Pons (tissue), 1 donor: ENCODE measurements at regions not wholly inside any gene's neighbourhood (a gene's known extent, or its start where the extent isn't known, plus 50 kb on each side); places are given as distances from the start of the nearest gene placed in this dataset.
A peak's percentile ranks its signal among the peaks of the same experiment; 100 is the strongest.

Experiments used
- DNase-seq: peaks from one replicate; pipeline ENCODE4 v3.0.0-alpha.2; 2016; ENCODE audit warnings: low spot score

DNA sequence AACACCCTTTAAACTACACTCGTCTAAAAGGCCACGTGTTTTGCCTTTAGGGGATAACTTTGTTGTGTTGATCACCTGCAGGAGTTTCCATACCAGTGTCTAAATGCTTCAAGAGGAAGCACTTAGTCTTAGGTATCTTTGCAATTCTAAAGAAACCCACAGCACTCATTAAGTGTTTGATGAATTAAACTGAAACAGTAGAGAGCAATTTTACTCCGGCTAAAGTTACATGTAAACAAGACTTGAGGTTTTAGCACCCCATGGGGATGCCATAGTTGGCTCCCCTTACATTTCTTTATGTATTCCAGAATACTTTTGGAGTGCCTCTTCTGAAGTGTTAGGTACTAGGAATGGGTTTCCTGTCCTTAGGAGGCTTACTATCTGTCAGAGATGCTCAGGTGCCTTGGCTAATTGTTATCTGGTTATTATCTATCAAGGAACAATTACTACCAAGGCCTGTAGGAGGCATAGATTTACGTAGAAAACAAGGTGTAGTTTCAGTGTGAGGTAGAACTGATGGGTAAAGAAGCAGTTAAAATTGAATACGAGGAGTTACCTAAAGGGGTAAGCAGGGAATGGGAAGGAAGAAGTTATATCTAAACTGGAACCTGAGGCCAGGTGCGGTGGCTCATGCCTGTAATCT lies 176.8 kb upstream of the SAMSN1 start:
- DNase-seq, result no peak

DNA sequence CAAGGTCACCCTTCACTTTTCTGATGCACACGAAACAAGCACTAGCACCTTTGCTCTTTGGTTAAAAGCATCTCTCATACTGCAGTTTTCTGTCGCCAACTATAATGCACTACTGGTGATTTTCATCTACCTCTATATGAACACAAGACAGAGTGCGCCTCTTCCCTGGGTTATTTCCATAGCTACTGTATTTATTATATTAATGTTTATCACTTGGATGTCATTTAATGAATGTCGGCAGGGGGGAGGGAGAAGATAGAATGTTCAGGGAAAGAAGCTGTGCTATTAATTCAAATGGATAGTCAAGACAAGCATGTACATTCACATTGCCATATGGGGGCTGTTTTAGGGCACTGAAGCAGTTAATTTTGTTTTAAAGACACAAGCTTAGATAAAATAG lies 174.1 kb upstream of the SAMSN1 start:
- DNase-seq, result no peak

DNA sequence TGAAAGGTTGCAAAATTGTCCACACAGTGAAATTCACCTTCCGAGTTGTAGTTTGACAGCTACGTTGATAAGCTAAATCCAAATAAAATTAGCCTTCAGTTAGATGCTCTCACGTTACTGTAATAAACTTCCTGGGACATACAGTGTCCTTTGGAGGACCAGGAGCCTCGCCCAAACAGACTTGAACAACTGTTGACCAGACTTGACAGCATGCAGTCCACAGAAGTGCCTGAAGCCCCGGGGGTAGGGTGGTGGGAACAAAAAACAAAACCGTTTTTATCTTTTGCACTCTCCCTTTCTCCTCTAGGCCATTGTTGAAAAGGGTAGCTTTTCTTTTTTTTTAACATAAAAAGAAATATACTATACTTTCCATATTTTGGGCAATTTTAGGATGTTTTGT lies 172.8 kb upstream of the SAMSN1 start:
- no peak for DNase-seq

DNA sequence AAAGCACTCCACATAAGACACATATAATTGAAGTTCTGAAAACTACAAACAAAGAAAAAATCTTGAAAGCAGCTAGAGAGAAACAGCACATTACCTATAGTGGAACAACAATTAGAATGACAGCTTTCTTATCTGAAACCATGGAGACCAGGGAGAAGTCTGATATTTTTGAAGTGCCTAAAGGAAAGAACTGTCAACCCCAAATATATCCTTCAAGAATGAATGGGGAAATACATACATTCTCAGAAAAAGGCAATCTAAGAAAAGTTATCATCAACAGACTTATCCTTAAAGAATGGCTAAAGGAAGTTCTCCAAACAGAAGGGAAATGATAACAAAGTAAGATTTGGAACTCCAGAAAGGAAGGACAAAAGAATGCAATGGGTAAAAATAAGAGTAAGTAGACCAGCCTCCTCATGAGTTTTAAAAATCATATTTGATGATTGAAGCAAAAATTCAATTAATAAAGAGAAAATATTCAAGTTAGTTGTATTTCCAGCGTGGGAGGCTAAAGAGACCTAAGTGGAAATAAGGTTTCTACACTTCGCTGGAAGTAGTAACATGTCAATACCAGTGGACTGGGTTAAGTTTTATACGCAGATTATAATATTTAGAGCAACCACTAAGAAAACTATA lies 170.8 kb upstream of the SAMSN1 start:
- DNase-seq, result no peak

DNA sequence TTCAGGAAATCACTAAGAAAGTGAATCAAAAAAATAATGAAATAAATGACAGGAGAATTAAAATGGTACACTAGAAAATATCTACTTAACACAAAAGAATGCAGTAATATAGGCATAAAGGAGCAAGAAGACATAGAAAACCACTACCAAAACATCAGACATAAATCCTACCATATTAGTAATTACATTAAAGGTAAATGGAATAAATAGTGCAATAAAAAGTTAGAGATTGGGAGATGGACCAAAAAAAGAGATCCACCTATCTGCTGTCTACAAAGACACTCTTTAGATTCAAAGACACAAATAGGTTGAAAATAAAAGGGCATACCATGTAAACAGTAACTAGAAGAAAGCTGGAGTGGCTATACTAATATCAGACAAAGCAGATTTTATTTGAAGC lies 167.0 kb upstream of the SAMSN1 start:
- DNase-seq, result no peak

DNA sequence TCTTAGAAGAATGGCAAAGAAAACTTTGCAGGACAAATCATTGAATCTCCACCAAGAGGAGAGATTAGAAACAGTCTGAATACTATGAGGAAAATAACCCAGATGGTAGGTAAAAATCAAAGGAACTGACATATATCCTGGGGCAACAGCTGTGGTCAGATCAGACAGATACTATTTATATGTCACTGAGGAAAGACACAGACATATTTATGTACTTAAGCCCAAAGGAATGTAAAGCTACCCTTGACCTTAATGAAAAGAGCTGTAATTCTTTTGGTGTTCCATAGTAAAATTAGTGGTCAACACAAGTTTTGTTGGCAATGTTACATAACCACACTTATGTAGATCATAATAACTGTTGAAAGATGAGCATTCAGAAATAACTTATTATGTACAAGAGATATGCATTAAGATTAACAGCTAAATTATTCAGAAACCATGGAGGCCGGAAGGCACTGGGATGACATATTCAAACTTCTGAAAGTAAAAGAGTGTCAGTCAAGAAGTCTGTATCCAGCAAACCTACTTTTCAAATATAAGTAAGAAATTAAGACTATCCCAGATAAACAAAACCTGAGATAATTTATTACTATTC lies 166.1 kb upstream of the SAMSN1 start:
- DNase-seq, result no peak

DNA sequence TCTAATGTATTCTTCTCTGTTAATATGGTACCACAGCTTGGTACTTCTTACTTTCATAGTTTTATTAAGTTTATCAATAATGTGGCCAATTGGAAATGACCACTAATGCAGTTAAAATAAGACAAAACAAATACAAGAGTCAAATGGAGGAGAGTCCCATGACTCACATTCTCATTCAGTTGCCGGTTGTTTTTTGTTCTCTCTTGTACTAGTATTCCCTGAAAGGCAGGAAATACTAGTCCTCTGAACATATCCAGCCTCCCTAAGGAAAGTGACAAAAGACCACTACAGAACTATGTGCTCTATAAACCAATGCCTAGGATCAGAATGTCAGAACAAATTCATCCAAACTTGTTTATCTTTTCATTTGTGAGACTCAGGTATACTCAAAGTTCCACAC lies 165.2 kb upstream of the SAMSN1 start:
- no peak for DNase-seq

DNA sequence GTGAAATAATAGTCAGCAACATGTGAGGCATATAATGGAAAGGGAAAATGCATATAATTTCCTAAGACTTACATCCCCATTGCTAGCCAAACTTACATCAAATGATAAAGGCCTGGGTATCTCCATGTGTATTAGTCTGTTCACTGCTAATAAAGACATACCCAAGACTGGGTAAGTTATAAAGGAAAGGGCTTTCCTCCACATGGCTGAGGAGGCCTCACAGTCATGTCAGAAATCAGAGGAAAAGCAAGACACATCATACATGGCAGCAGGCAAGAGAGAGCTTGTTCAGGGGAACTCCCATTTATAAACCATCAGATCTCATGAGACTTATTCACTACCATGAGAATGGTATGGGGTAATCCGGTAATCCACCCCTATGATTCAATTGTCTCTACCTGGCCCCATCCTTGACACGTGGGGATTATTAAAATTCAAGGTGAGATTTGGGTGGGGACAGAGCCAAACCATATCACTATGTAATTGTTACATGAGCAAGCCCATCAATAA lies 161.5 kb upstream of the SAMSN1 start:
- DNase-seq, result no peak

DNA sequence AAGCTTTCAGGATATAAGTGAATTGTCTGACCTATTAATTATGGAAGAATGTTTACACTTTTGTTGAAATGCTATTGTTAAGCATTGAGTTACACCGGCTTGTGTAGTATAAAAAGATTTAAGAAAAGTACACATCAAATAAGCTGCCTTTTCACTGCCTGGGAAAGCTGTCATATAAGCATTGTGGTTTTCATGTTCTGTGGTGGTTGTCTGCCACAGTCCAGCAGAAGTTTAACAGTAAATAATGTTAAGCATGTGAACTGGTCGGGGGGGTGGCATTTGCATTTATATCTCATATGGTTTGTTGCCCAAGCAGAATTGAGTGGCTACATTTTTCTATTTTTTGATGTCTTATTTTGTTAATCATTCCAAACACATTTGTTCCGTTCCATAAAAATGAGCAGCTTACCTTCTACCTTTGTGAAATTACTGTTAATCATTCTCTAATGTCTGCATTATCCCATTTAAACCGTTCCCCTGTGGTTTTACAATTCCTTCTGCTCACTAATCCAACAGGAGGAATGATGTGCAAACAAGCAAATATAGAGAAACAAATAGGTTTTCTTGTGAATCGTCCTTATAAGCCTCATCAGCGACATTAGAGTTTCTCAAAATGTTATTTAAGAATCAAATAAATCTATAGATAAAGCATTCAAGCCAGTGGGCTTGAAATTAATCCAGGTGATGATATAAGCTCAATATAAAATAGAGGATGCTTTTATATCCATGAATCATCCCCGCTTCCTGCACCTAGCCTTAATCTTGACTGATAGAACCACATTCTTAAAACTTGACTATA lies 160.8 kb upstream of the SAMSN1 start:
- no peak for DNase-seq

DNA sequence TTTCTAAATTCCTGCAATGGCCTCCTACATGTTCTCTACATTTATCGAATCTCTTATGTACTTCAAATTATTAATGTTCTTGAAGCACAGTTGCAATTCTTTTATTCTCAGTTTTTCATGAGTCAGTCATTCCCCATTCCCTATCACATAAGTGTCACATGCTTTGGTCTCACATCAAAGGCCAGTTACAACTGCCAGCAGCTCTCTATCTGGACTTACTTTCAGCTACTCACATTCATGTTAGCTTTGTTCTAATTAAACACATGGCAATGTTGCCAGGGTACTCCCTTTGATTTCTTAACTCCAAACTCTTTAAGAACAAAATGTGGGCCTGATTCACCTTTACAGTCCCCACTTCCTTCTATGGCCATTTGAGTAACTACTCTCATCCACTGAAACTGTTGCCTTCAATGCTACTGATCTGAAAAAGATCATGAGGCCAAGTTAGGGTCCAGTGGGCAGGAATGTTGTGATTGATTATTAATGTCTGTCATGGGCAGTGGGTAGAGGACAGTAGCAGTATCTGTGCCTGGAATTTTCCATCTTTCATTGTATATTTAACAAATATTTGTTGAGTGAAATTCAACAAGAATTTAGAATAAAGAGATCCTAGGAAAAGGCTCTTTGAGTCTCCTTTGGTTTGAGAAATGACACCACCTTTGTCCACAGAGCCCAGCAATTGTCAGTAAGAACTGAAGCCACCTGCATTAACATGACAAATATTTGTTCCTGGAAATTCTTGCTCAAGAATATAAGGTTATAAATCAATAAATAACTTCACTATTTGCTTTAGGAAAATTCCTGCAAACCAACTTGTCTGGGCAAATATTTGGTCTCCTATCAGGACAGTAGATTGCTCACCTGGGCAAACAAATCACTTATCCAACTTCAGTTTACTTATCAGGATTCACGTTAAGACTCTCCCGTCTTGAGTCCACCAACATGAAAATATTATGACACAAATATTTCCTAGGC lies 153.6 kb upstream of the SAMSN1 start:
- no peak for DNase-seq

DNA sequence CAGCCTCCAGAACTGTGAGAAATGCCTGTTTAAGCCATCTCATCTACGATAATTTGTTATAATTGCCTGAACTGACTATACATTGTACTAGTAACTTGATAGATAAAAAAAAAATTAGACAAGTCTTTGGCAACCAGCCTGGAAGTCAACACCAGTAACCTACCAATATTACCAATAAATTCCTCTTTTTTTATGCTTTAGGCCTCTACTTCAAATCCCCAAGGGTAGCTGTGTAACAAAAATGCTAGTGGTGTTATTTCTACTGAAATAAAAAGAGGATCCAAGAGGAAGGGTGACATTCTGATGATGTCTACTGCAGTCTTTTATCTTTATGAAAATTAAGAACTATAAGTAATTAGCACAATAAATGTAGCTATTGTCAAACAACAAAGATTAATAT lies 151.7 kb upstream of the SAMSN1 start:
- no peak for DNase-seq

DNA sequence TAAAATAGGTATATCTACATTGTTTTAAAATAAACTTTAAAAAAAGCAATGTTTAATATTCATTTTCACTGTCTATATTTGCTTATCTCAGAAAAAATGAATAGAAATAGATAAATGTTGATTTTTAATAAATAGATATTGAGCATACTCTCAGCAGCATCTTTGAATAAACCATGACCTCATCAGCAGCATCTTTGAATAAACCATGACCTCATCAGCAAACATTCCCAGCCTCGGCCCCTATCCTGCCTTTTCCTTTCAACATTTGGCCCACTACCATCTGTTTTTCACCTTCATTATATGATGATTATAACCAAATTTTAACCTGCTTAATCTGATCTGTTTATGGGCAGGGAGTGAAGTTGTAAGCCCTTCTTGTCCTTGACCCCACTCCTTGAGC lies 148.7 kb upstream of the SAMSN1 start:
- no peak for DNase-seq

DNA sequence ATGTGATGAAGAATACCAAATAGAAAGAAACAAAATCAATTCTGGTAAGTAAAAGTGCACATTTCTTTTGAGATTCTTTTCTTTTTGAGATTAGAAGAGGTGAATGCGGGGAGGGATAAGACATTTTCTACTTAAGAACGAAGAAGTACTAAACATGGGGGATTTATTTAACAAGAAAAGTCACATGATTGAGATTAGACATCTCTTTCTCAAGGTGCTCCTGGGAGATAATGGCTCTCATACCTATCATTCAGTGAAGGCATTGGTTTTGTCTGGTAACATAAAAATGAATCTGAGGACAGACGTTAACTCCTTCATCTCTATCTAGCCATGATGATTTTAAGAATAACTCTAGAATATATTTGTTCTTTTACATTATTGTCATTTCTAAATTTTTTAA lies 147.9 kb upstream of the SAMSN1 start:
- DNase-seq, result no peak

DNA sequence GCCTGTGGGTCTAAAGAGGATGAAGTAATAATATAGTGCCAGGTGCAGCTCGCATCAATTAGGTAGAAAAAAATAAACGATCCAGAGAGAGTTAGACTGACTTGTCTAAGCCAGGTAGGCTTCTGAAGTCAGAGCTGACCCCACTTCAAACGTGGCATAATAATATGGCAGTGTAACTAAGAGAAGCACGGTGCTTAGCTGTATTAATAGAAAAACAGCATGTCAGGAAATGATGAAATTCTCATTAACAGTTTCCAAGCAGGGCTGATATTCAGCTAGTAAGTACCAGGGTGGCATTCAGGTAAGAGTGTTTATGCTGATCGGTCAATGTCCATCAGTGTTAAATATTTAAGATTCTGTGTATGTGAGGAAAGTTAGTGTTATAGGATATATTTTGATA lies 145.8 kb upstream of the SAMSN1 start:
- DNase-seq, result no peak

DNA sequence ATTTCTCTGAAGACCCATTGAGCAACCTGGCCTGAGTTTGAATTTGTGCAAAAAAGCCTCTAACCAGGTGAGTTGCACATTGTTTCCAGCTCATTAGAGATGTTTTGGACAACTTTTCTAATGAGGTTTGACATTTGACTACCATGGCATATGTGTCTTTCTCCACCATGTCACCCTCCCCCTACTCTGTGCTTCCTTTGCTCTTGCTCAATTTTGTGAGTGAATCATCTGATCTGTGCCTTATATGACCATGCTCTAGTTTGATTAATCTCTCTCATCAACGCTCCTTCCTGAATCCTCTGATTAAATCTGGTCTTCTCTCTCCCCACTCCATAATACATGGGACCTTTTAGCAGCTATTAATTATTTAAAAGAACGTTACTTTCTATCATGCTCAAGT lies 144.8 kb upstream of the SAMSN1 start:
- DNase-seq, result no peak

DNA sequence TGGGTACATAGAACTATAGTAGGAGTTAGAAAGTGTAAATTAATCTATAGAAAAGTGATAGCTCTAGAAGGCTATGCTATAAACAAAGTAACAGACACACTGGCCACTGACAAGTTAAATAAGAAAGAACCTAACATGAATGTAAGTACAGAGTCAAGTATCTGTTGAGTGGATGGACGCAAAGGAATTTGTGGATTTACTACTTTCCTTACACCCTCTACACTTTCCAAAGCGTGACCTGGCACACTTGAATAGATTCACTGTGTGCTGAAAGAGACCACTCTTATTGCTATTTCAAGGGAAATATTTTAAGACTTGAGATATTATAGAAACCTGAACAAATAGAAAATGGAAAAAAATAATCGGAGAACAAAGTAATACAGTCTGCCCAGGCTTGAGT lies 142.8 kb upstream of the SAMSN1 start:
- DNase-seq, result no peak

DNA sequence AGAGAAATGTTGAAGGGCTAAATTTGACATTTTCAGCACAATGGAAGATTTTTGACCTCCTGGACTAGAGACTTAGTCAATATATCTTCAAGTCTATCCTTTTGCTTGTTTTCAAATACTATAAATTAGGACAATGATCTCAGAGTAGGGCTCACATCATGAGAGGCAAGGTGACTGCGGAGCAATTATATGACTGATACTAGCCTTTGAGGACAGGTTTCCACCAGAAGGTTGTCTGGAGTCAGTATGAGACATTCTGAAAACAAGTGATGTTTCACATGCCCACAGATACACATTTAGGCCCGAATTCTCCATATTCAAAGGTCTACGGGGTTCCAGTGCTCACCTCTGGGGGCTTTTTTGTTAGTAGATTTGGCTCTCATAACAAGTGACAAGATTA lies 142.3 kb upstream of the SAMSN1 start:
- DNase-seq, result no peak

DNA sequence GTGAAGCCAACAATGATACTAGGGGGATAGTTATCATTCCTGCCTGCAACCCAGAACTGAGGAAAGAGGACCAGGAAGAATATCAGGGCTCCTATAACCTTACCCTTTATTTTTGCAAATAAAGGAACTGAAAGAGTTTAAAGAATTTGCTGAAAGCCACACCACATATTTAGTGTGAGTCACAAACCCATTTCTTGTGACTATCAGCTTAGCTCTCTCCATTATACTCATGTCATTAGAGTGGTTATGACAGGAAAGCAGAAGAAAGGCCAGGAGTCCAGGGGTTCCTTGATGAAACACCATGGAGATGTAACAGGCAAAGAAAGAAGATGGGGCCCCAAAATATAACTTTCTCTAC lies 141.1 kb upstream of the SAMSN1 start:
- DNase-seq, result peak; percentile 55

DNA sequence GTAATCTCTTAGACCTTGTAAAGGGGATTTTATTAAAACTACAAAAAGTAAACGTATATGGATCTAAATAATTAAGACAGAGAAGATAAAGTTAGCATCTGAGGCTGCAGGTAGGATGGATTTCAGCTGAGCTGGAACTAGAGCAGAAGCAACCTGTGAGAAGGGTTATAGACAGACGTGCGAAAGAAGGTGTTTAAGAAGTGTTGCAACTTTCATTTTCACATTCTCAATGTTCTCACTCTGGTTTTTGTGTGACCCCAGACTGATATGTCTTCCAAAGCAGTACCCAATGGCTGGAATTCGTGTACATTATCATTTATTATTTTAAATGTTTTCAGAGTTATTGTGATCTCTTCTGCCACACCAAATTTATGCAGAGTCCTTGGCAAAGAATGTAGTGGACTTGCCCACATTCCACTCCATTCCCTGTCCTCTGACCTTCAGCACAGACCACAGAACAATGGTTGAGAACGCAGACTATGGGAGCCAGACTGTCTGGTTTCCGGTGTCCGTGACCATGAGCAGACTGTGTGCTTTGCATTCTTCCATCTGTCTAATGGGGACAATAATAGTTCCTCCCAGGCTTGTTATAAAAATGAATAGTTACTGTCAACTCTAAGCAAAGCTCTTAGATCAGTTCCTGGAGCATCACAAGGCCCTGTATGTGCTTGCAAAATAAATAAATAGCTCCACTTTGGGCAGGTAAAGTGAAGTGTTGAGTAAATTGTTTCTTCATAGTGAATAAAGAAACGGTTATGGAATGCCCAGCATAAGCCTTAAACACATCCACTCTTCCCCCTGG lies 140.6 kb upstream of the SAMSN1 start:
- peak; percentile 58 for DNase-seq

DNA sequence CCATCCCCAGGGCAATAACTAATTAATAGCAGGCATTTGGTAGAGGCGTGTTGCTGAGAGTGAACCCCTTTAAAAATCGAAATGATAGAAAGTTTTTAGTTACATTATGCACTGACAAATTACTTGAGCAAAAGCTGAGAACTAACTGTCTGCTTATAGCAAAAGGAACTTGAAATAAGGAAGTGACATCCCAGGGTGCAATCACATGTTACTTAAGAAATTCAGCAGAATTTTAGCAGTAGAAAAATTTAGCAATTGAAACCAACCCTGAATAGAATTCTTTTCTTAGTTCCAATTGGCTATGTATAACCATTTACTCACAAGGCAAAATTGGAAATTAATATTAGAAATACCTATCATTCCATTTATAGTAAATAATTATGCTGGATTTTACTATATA lies 139.5 kb upstream of the SAMSN1 start:
- DNase-seq, result peak; percentile 62

DNA sequence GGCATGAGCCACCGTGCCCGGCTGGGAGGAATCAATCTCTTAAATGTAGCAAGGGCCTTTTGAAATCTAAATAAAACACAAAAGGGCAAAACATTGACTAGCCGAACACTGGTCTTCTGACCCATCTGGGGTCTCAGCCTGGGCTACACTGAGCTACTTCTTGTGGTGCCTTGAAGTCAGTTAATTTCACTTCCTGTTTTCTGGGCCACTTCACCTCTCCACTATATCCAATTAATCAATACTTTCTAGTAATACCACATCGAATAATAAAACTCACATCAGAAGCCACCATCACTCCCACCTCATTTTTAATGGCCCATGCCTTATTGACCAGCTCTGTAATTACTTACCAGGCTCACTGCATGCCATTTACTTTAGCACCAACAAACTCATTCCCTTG lies 138.0 kb upstream of the SAMSN1 start:
- DNase-seq, result no peak
